WI38 (cell line): ENCODE measurements at regions not wholly inside any gene's neighbourhood (a gene's known extent, or its start where the extent isn't known, plus 50 kb on each side); places are given as distances from the start of the nearest gene placed in this dataset.

Experiments used
- H3K4me3 ChIP-seq: 2 replicates; pipeline ENCODE4 v1.5.1; 2011; ENCODE audit warnings: low read depth, mild to moderate bottlenecking, control low read depth, low read length
- CTCF ChIP-seq: IDR thresholded peaks from 2 replicates; pipeline ENCODE4 v1.5.1; 2012; ENCODE audit warnings: low read depth, mild to moderate bottlenecking, control low read depth, low read length

DNA sequence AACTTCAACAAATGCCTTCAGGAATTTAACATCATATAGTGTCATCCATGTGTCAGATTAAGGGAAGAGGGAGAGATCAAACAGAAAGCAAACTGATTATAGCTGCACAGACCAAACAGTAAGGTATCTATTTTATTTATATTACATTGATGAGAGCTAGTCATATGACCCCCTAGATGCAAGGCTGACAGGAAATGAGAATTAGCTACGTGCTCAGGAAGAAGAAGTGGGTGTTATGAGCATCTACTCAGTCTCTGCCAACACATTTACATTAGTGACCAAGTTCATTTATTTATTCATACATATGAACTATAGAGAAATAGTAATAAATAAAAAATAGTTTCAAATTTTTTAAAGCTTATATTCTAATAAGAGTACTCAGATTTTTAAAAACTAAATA lies 787.3 kb downstream of the KCTD16 start:
- no peak for TF ChIP-seq CTCF
- no peak overlapping the region for H3K4me3 ChIP-seq

DNA sequence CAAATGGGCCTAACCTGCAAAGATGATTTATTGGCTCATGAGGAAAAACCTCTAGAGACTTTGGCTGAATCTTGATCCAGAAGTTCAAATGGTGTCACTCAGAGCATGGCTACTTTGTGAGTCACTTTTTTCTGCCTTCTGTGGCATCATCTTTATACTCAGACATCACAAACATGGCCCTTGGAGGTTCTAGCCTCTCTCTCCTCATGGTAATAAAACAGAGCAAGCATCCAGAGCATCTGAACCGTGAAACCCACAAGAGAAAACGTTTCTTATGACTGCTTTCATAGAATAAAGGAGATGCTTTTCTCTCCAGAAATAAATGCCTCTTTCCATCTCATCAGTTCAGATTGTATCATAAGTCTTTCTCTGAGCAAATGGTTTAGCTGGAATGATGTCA lies 780.3 kb downstream of the KCTD16 start:
- no peak for TF ChIP-seq CTCF
- no peak overlapping the region for H3K4me3 ChIP-seq

- no peak overlapping the region for H3K4me3 ChIP-seq
- no peak for TF ChIP-seq CTCF
These were observed 776.4 kb downstream of the KCTD16 start for GRCh38 chr5:144947023-144947422.

DNA sequence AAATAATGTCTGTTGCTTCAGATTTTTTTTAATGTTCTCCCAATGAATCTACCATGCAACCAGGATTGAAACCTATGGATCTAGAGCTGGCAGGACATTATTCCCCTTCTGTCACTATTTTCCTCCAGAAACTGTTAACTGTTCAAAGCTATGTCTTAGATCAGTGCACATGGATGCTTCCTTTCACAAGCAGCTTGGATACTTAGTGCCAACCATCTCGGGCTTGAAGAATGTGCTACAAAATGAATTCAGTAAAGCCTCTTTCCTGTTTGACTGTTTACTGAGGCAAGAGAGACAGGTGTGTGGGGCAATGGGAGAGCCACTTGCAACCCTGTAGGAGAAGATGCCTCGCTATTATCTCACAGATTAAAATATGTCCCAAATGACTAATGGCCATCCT lies 774.8 kb downstream of the KCTD16 start:
- no peak for TF ChIP-seq CTCF
- H3K4me3 ChIP-seq = no peak overlapping the region

- TF ChIP-seq CTCF = no peak
- H3K4me3 ChIP-seq = no peak overlapping the region
These were observed 774.3 kb downstream of the KCTD16 start for GRCh38 chr5:144944936-144945335.

- no peak overlapping the region for H3K4me3 ChIP-seq
- no peak for TF ChIP-seq CTCF
These were observed 770.3 kb downstream of the KCTD16 start for GRCh38 chr5:144941004-144941403.

GRCh38 chr5:144918371-144918770 lies 747.7 kb downstream of the KCTD16 start:
- TF ChIP-seq CTCF = no peak
- H3K4me3 ChIP-seq = no peak overlapping the region
